H1 (cell line): ENCODE measurements at regions not wholly inside any gene's neighbourhood (a gene's known extent, or its start where the extent isn't known, plus 50 kb on each side); places are given as distances from the start of the nearest gene placed in this dataset.

Experiments
- BCL11A ChIP-seq, 2 experiments: IDR thresholded peaks; one replicate each; pipeline ENCODE4 v1.6.1; 2011; ENCODE audit warnings: low read depth in 2 of 2, low read length in 2 of 2, mild to moderate bottlenecking in 2 of 2
- EP300 ChIP-seq, 2 experiments: IDR thresholded peaks; 1 replicate in 1 of 2; 2 replicates in 1 of 2; pipeline ENCODE4 v1.6.1; 2011 to 2012; ENCODE audit warnings: low read depth in 2 of 2, low read length in 2 of 2, mild to moderate bottlenecking in 2 of 2, borderline replicate concordance in 1 of 2, inconsistent platforms in 1 of 2, moderate library complexity in 1 of 2
- FOSL1 ChIP-seq: IDR thresholded peaks from 2 replicates; pipeline ENCODE4 v1.6.1; 2011; ENCODE audit warnings: mild to moderate bottlenecking, low read depth, low read length, moderate library complexity; ENCODE audit not compliant: insufficient read depth
- GTF2F1 ChIP-seq: IDR thresholded peaks from 2 replicates; pipeline ENCODE4 v1.6.1; 2012; ENCODE audit warnings: low read depth, low read length, improper control_type of control experiment, borderline replicate concordance
- POLR2A ChIP-seq, 2 experiments: IDR thresholded peaks; 1 replicate in 1 of 2; 2 replicates in 1 of 2; pipeline ENCODE4 v1.6.1; 2011; ENCODE audit warnings: low read depth in 2 of 2, low read length in 2 of 2, mild to moderate bottlenecking in 2 of 2; ENCODE audit errors: control extremely low read depth in 1 of 2
- TBP ChIP-seq: IDR thresholded peaks from 2 replicates; pipeline ENCODE4 v1.6.1; 2011; ENCODE audit warnings: low read depth, low read length, improper control_type of control experiment
- TF ChIP-seq, protein P1 (sequence below): fragments of 300-600 bp; sonication (generic); IDR thresholded peaks from 2 replicates; pipeline ENCODE4 v1.7.1; 2012; ENCODE audit warnings: low read length, moderate library complexity, mild to moderate bottlenecking, inconsistent platforms; ENCODE audit not compliant: insufficient replicate concordance

DNA sequence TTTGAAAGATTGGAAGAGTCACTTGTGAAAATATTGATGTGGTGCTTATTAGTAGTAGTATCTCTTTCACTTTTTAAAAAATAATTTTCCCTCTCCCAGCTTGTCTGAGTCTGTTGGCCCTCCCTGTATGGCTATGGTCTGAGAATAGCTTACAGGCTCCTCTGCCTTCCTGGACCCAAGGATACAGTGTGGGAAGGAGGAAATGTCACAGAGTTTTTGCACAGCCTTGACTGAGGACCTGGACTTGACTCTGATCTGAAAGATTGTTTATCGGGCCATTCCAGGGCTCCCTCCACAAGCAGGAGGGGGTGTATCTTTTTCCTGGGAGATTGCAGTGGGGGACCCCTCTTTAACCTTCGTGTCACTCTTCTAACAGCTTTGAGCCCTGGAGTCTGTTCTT, 59.7 kb downstream of the TLNRD1 start (continued):
- no peak for TF ChIP-seq GTF2F1
- no peak for TF ChIP-seq EP300 (IDR thresholded peaks at IDR 0.05; ENCODE audit: borderline replicate concordance in 1 of 2, low read depth in 2 of 2, low read length in 2 of 2)
- no peak for TF ChIP-seq FOSL1
- TF ChIP-seq POLR2A (IDR thresholded peaks at IDR 0.05; ENCODE audit: control extremely low read depth in 1 of 2, low read depth in 2 of 2, low read length in 2 of 2) = no peak
- no peak for TF ChIP-seq TBP
- no peak for TF ChIP-seq BCL11A (IDR thresholded peaks at IDR 0.05; ENCODE audit: low read depth in 2 of 2, low read length in 2 of 2)
- TF ChIP-seq, protein P1, sequence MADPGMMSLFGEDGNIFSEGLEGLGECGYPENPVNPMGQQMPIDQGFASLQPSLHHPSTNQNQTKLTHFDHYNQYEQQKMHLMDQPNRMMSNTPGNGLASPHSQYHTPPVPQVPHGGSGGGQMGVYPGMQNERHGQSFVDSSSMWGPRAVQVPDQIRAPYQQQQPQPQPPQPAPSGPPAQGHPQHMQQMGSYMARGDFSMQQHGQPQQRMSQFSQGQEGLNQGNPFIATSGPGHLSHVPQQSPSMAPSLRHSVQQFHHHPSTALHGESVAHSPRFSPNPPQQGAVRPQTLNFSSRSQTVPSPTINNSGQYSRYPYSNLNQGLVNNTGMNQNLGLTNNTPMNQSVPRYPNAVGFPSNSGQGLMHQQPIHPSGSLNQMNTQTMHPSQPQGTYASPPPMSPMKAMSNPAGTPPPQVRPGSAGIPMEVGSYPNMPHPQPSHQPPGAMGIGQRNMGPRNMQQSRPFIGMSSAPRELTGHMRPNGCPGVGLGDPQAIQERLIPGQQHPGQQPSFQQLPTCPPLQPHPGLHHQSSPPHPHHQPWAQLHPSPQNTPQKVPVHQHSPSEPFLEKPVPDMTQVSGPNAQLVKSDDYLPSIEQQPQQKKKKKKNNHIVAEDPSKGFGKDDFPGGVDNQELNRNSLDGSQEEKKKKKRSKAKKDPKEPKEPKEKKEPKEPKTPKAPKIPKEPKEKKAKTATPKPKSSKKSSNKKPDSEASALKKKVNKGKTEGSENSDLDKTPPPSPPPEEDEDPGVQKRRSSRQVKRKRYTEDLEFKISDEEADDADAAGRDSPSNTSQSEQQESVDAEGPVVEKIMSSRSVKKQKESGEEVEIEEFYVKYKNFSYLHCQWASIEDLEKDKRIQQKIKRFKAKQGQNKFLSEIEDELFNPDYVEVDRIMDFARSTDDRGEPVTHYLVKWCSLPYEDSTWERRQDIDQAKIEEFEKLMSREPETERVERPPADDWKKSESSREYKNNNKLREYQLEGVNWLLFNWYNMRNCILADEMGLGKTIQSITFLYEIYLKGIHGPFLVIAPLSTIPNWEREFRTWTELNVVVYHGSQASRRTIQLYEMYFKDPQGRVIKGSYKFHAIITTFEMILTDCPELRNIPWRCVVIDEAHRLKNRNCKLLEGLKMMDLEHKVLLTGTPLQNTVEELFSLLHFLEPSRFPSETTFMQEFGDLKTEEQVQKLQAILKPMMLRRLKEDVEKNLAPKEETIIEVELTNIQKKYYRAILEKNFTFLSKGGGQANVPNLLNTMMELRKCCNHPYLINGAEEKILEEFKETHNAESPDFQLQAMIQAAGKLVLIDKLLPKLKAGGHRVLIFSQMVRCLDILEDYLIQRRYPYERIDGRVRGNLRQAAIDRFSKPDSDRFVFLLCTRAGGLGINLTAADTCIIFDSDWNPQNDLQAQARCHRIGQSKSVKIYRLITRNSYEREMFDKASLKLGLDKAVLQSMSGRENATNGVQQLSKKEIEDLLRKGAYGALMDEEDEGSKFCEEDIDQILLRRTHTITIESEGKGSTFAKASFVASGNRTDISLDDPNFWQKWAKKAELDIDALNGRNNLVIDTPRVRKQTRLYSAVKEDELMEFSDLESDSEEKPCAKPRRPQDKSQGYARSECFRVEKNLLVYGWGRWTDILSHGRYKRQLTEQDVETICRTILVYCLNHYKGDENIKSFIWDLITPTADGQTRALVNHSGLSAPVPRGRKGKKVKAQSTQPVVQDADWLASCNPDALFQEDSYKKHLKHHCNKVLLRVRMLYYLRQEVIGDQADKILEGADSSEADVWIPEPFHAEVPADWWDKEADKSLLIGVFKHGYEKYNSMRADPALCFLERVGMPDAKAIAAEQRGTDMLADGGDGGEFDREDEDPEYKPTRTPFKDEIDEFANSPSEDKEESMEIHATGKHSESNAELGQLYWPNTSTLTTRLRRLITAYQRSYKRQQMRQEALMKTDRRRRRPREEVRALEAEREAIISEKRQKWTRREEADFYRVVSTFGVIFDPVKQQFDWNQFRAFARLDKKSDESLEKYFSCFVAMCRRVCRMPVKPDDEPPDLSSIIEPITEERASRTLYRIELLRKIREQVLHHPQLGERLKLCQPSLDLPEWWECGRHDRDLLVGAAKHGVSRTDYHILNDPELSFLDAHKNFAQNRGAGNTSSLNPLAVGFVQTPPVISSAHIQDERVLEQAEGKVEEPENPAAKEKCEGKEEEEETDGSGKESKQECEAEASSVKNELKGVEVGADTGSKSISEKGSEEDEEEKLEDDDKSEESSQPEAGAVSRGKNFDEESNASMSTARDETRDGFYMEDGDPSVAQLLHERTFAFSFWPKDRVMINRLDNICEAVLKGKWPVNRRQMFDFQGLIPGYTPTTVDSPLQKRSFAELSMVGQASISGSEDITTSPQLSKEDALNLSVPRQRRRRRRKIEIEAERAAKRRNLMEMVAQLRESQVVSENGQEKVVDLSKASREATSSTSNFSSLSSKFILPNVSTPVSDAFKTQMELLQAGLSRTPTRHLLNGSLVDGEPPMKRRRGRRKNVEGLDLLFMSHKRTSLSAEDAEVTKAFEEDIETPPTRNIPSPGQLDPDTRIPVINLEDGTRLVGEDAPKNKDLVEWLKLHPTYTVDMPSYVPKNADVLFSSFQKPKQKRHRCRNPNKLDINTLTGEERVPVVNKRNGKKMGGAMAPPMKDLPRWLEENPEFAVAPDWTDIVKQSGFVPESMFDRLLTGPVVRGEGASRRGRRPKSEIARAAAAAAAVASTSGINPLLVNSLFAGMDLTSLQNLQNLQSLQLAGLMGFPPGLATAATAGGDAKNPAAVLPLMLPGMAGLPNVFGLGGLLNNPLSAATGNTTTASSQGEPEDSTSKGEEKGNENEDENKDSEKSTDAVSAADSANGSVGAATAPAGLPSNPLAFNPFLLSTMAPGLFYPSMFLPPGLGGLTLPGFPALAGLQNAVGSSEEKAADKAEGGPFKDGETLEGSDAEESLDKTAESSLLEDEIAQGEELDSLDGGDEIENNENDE = no peak
